ENCODE measurements at regions not wholly inside any gene's neighbourhood (a gene's known extent, or its start where the extent isn't known, plus 50 kb on each side); places are given as distances from the start of the nearest gene placed in this dataset.

DNA sequence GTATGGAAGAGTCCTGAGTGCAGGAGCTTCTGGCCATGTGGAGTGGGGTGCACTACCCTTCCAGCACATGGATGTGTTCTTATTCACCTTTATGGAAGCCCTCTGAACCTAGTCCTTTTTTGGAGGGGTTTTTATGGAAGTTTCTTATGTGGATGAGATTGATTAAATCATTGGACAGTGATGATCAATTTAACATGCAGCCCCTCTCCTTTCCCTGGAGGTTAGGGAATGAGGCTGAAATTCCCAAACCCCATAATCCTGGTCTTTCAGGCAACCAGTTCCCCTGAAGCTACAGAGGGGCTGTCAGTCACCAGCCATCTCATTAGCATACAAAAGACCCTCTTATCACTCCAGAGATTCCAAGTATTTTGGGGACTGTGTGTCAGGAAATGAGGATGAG, 183.9 kb upstream of the MAP3K7 start:
- TF ChIP-seq GATA3 (IDR thresholded peaks at IDR 0.05; ENCODE audit: low read depth, low read length) (no peak), GATA2 (IDR thresholded peaks at IDR 0.05; ENCODE audit: low read depth, low read length) (no peak)

DNA sequence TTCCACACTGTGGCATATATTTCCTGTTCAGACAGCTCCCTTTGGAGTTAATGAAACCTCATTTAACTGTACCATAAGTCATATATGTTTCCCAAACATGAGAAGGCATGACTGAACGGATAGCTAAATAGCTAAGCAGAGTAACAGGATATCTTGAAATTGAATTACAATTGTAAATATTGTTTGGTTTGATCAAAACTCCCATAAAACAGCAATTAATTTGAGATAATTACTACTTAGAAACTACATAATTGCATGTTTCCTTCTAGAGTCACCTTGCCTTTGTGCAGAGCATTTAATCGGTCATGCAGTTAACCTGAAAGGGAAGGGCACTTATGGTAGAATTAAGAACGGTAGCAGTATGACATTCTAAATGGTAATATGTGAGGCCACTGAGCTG, 179.0 kb upstream of the MAP3K7 start:
- TF ChIP-seq GATA2 (IDR thresholded peaks at IDR 0.05; ENCODE audit: low read depth, low read length): no peak
- TF ChIP-seq GATA3 (IDR thresholded peaks at IDR 0.05; ENCODE audit: low read depth, low read length): no peak

DNA sequence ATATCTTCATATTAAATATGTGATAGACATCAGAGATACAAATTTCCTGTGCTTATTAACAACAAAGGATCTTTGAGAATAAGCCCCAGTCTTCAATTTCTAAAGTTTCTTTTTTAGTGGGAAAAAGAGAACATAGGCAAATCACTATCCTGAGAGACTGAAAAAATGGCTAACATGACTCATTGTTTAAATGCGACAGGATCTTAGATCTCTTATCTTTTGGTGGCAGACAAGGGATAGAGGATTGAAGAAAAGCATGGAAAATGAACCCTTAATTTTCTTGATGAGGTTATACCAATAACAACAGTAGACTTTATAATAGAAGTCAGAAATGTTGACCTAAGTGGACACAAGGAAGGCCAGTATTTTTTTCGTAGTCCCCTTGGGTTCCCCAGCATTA, 178.6 kb upstream of the MAP3K7 start:
- TF ChIP-seq GATA3 (IDR thresholded peaks at IDR 0.05; ENCODE audit: low read depth, low read length) (no peak), GATA2 (IDR thresholded peaks at IDR 0.05; ENCODE audit: low read depth, low read length) (no peak)

DNA sequence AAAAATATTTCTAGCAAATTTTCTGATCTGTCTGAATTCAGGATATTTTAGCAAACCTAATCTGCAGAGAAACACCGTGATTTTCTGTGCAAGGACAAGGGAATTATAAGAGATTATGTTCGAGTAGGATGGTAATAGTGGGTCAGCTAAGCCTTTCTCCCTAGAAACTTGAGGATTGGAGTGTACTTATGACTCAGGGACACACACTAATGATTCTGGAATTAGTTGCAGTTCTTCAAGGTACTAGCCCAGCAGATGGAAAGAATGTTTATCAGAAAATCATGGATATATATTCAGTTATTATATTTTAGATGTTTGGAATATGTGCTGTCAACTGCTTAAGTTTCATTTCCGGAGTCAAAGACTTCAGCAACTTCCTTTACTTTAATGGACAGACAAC, 177.1 kb upstream of the MAP3K7 start:
- TF ChIP-seq GATA2 (IDR thresholded peaks at IDR 0.05; ENCODE audit: low read depth, low read length) (no peak), GATA3 (IDR thresholded peaks at IDR 0.05; ENCODE audit: low read depth, low read length) (no peak)

DNA sequence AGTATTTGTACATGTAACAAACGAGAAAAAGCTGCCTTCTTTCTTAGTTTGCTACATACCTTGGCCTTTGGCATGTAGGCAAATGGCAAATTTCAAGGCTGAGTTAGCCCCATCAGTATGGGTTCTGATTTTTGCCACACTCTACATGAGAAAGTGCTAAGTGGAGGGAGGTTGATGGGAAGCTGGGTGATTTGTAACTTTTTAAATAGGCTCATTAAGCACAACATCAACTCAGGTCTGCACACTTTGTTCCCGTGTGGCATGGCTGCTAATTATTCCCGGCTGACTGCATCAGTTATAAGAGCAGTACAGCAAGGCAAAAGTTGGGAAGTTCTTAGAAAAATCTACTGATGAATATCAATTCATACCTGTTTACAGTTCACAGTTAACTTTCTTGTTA, 172.8 kb upstream of the MAP3K7 start:
- TF ChIP-seq GATA2 (IDR thresholded peaks at IDR 0.05; ENCODE audit: low read depth, low read length): no peak
- TF ChIP-seq GATA3 (IDR thresholded peaks at IDR 0.05; ENCODE audit: low read depth, low read length): no peak

DNA sequence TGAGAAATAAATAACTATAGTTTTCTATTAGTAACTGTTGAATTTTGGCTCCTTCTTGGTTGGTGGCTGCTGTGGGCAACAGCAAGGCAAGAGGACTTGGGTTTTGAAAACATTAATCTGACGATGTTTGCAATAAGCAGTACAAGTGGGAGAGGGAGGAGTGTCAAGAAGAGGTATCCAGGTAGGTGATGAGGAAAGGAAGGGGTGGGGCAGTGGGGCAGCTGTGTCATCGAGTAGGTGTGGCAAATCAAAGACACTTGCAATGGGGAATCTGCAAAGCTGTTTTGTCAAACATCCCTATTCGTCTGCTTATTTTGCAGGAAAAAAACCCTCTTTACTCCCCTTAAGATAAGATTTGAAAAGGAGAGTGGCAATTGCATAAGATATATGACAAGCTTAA, 171.9 kb upstream of the MAP3K7 start:
- TF ChIP-seq GATA3 (IDR thresholded peaks at IDR 0.05; ENCODE audit: low read depth, low read length) (no peak), GATA2 (IDR thresholded peaks at IDR 0.05; ENCODE audit: low read depth, low read length) (no peak)

DNA sequence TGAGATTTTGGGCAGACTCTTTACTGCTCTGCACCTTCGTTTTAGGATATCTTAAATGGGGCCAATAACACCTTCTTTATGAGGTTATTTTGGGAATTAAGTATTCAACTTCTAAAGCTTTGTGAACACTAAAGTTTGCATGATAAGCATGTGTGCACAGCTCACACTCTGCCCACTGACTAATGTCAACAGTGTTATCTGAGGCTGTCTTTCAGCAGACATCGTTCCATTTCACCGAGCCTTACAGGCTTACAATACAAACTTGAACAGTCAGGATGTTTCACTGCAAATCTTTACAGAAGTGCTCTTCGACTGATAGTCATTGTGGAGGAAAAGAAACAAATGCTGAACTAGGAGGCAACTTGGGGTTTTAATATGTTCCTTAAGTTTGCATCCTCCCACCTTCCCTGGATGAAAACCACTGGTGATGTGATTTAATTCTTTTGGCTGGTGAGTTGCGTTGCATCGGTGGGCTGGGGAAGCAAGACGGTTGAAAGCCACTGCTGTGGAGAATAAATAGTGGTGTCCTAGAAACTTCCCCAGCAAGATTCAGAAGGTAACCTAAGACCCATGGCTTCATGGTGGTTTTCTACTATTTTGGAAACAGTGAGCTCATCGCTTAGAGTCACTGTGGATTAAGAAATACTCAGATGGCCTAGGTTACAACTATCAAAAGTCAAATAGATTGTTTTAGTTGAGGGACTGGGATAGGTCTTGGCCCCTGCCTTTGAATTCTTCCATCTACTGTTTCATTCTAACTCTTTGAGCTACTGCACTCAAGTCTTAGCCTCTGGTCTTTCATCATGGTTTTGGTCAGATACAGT, 167.2 kb upstream of the MAP3K7 start:
- no peak for TF ChIP-seq GATA3 (IDR thresholded peaks at IDR 0.05; ENCODE audit: low read depth, low read length)
- no peak for TF ChIP-seq GATA2 (IDR thresholded peaks at IDR 0.05; ENCODE audit: low read depth, low read length)

DNA sequence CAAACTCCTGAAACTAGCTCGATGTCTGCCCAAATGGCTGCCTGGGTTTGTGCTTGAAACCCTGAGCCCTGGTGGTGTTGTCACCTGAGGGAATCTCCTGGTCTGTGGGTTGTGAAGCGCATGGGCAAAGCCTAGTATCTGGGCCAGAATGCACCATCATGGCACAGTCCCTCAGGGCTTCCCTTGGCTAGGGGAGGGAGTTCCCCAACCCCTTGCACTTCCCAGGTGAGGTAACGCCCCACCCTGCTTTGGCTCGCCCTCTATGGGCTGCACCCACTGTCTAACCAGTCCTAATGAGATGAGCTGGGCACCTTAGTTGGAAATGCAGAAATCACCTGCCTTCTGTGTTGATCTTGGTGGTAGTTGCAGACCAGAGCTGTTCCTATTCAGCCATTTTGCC, 152.9 kb upstream of the MAP3K7 start:
- TF ChIP-seq GATA3 (IDR thresholded peaks at IDR 0.05; ENCODE audit: low read depth, low read length) (no peak), GATA2 (IDR thresholded peaks at IDR 0.05; ENCODE audit: low read depth, low read length) (no peak)

DNA sequence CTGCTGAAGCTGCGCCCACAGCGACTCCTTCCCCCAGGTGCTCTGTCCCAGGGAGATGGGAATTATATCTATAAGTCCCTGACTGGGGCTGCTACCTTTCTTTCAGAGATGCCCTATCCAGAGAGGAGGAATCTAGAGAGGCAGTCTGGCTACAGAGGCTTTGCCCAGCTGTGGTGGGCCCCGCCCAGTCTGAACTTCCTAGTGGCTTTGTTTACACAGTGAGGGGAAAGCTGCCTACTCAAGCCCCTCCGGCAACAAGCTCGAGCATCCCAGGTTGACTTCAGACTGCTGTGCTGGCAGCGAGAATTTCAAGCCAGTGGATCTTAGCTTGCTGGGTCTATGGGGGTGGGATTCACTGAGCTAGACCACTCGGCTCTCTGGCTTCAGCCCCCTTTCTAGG, 152.5 kb upstream of the MAP3K7 start:
- TF ChIP-seq GATA2 (IDR thresholded peaks at IDR 0.05; ENCODE audit: low read depth, low read length): no peak
- no peak for TF ChIP-seq GATA3 (IDR thresholded peaks at IDR 0.05; ENCODE audit: low read depth, low read length)

DNA sequence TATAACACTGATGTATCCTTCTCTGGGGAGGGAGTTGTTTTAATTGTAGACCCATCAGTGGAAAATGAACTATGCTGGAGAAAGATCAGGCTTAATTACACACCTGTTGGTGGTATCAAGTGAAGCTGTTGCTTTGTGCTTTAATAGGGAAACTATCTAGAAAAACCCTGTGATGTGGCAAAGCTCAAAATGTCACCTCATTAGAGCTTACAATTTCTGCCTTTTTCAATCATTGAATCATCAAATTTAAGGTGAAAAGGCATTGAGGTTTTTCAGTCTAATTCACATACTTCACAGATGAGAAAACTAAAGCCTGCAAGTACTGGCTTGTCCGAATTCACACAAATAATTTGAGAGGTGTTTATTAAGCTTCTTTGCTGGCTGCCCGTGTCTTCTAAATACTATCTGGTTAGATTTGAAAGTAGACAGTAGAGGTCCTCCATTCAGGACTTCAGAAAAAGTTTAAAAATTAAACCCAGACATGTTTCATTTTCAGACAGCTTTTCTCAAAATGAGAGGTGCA, 143.3 kb upstream of the MAP3K7 start:
- TF ChIP-seq GATA2 (IDR thresholded peaks at IDR 0.05; ENCODE audit: low read depth, low read length) (no peak), GATA3 (IDR thresholded peaks at IDR 0.05; ENCODE audit: low read depth, low read length) (no peak)

DNA sequence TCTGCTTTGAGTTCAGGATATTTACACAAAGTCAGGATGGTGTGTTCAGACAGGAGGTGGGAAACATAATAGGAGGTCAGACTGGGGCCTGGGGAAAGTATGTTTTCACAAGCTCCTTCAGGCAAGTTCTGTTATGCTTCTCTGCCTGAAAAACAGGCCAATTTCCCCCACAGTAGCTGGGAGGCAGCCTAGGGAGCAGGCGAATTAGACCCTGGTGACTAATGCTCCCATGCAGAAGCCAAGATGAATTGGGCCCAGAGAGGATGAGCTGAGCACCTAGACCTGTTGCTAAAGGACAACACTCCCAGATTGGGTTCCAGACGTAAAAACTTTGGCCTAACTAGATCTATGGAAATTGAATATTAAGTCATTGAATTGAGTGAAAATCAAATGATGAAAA, 142.2 kb upstream of the MAP3K7 start:
- no peak for TF ChIP-seq GATA2 (IDR thresholded peaks at IDR 0.05; ENCODE audit: low read depth, low read length)
- no peak for TF ChIP-seq GATA3 (IDR thresholded peaks at IDR 0.05; ENCODE audit: low read depth, low read length)

DNA sequence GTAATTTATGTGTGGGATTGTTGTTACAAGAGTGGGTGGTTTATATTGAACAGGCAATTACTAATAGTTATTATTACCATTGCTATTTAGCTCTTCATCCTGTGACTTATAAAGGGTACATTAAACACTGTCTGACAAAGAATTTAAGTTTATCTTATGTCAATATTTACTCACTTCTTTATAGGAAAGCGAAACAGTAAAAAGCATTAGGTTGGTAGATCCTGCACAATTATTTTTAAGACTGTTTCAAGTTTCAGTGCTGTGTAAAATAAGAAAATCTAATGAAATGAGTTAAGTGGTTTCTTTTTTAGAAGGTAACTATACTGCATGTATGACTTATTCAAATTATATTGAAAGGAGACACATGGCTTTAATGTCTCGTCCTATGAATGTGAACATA, 135.8 kb upstream of the MAP3K7 start:
- TF ChIP-seq GATA3 (IDR thresholded peaks at IDR 0.05; ENCODE audit: low read depth, low read length): no peak
- no peak for TF ChIP-seq GATA2 (IDR thresholded peaks at IDR 0.05; ENCODE audit: low read depth, low read length)

DNA sequence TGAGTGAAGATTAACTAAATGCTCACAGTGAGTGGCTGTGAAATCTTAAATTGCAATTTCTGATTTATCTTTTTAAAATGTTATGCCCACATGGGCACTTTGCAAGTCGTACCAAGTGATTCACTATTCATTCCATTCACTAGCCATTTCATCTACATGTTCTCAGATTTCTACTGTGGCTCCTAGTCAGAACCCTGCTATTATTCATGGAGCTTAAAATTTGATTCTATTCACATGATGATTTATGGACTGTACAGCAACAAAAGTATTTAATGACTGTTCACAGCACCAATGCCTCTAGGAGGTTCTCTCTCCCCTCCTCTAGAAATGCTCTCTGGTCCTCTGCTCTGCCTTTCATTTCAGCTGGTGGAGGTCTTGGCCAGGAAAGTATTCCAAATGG, 133.5 kb upstream of the MAP3K7 start:
- TF ChIP-seq GATA3 (IDR thresholded peaks at IDR 0.05; ENCODE audit: low read depth, low read length): no peak
- TF ChIP-seq GATA2 (IDR thresholded peaks at IDR 0.05; ENCODE audit: low read depth, low read length): no peak

DNA sequence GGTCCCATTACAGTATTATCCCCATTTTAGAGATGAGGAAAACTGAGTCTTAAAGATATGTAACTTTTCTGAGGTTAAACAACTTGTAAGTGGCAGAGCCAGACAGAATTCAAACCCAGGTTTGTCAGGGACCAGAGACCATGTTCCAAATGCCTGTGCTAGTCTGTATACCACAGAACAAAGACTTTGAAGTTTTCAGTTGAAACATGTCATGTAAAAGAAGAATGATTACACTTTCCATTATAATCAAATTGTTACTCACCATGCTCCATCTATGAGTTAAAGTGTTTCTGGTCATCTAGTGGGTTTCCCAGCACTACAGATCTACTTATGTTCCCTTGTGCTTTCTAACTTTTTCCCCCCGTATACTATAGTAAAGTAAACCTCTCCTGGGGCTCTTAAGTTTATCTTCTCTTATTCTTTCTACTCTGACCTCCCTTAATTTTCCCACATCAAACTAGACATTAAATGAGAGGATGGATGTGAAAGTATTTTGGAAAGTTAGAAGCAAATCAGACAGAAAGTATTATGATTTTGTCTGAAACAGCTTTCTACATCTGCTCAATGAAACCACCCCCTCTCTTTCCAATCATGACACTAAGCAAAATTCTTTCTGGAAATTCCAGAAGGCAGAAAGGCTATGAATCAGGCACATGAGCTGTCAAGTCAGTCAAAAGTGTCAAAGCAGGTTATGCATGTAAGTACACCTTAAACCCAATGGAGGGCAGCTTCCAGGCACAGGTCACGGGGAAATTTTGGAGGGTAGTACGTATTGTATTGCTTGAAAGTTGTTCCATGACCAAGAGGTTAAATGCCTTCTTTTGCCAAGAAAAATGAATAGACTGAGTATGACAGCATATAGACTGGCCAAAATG, 132.7 kb upstream of the MAP3K7 start:
- no peak for TF ChIP-seq GATA3 (IDR thresholded peaks at IDR 0.05; ENCODE audit: low read depth, low read length)
- no peak for TF ChIP-seq GATA2 (IDR thresholded peaks at IDR 0.05; ENCODE audit: low read depth, low read length)

DNA sequence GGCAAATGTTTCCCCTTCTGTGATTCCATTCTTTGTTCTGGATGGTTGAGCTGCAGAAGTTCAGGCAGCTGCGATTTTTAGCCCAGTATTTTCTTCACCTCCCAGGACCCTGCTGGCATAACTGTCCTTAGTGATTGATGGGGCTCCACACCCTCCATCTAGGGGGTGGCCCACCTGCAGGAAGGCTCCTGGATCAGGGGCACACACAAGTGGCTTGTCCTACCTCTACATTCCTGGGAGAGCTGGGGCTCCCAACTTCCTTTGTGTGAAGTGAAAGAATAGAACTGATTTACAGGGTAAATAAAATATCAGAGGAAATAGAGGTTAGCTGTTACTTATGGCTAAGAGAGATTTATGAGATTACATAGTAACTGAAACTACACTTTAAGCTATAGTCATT, 129.5 kb upstream of the MAP3K7 start:
- TF ChIP-seq GATA3 (IDR thresholded peaks at IDR 0.05; ENCODE audit: low read depth, low read length) (no peak), GATA2 (IDR thresholded peaks at IDR 0.05; ENCODE audit: low read depth, low read length) (no peak)
